Sigmoid colon (tissue), 4 donors: ENCODE measurements at regions not wholly inside any gene's neighbourhood (a gene's known extent, or its start where the extent isn't known, plus 50 kb on each side); places are given as distances from the start of the nearest gene placed in this dataset.

Experiments
- CTCF ChIP-seq, 4 experiments: fragments of 450-650 bp in 3 of 4; fragments of 200-600 bp in 1 of 4; IDR thresholded peaks; one replicate each; pipeline ENCODE4 v1.5.1; 2016 to 2019; ENCODE audit warnings: antibody characterized with exemption in 4 of 4, mild to moderate bottlenecking in 3 of 4, moderate library complexity in 2 of 4
- POLR2AphosphoS5 ChIP-seq, 4 donors: sonication (generic); formaldehyde crosslinking; IDR thresholded peaks; one replicate each; pipeline ENCODE4 v1.6.1; 2017; ENCODE audit warnings: antibody characterized with exemption in 4 of 4

GRCh38 chr15:70431854-70432253 lies 331.5 kb downstream of the UACA start:
- TF ChIP-seq CTCF (IDR thresholded peaks at IDR 0.05) = no peak
- no peak for TF ChIP-seq POLR2AphosphoS5 (IDR thresholded peaks at IDR 0.05)
